Stimulated activated CD4-positive, alpha-beta T cell treated with anti-CD3 and anti-CD28 coated beads, Interleukin-2, amount 100 ng/mL, for 24 hours (primary cell): ENCODE measurements at regions not wholly inside any gene's neighbourhood (a gene's known extent, or its start where the extent isn't known, plus 50 kb on each side); places are given as distances from the start of the nearest gene placed in this dataset.

ENCODE experiments used
- DNase-seq, 2 donors: peaks; one replicate each; pipeline ENCODE4 v3.0.0-alpha.2; 2020

GRCh38 chr22:48748113-48748859 lies 1079.4 kb downstream of the BRD1 start:
- DNase-seq: no peak

GRCh38 chr22:48746789-48747425 lies 1080.8 kb downstream of the BRD1 start:
- no peak for DNase-seq

- DNase-seq: no peak
These were observed 1081.6 kb downstream of the BRD1 start for GRCh38 chr22:48745842-48746788.

- DNase-seq: no peak
These were observed 1082.5 kb downstream of the BRD1 start for GRCh38 chr22:48744967-48745841.

- no peak for DNase-seq
These were observed 1083.4 kb downstream of the BRD1 start for GRCh38 chr22:48744283-48744641.

- DNase-seq: no peak
These were observed 1083.9 kb downstream of the BRD1 start for GRCh38 chr22:48743601-48744282.

- DNase-seq: peak in 1 of 2 donors; percentile 4
These were observed 1084.9 kb downstream of the BRD1 start for GRCh38 chr22:48742556-48743343.

GRCh38 chr22:48742191-48742555 lies 1085.5 kb downstream of the BRD1 start:
- DNase-seq: no peak

- DNase-seq: no peak
These were observed 1086.1 kb downstream of the BRD1 start for GRCh38 chr22:48741540-48741939.

GRCh38 chr22:48740731-48741405 lies 1086.8 kb downstream of the BRD1 start:
- DNase-seq: no peak

- no peak for DNase-seq
These were observed 1087.5 kb downstream of the BRD1 start for GRCh38 chr22:48740086-48740730.

- no peak for DNase-seq
These were observed 1088.2 kb downstream of the BRD1 start for GRCh38 chr22:48739348-48740085.

- no peak for DNase-seq
These were observed 1089.3 kb downstream of the BRD1 start for GRCh38 chr22:48738204-48738980.

GRCh38 chr22:48737461-48738203 lies 1090.0 kb downstream of the BRD1 start:
- DNase-seq: no peak

- no peak for DNase-seq
These were observed 1090.8 kb downstream of the BRD1 start for GRCh38 chr22:48736593-48737460.

- no peak for DNase-seq
These were observed 1092.7 kb downstream of the BRD1 start for GRCh38 chr22:48734961-48735360.

- DNase-seq: no peak
These were observed 1093.3 kb downstream of the BRD1 start for GRCh38 chr22:48734359-48734758.
